Uterus (tissue), 2 donors: ENCODE measurements at regions not wholly inside any gene's neighbourhood (a gene's known extent, or its start where the extent isn't known, plus 50 kb on each side); places are given as distances from the start of the nearest gene placed in this dataset.

Experiments used
- CTCF ChIP-seq, 4 experiments: fragments of 200-600 bp in 2 of 4; fragments of 450-650 bp in 2 of 4; sonication (generic) in 2 of 4; IDR thresholded peaks; one replicate each; pipeline ENCODE4 v1.5.1; 2016 to 2019; ENCODE audit warnings: antibody characterized with exemption in 4 of 4, mild to moderate bottlenecking in 2 of 4, moderate library complexity in 1 of 4
- POLR2A ChIP-seq, 2 donors: fragments of 450-650 bp; IDR thresholded peaks; one replicate each; pipeline ENCODE4 v1.6.1; 2016; ENCODE audit warnings: antibody characterized with exemption in 2 of 2, mild to moderate bottlenecking in 1 of 2, moderate library complexity in 1 of 2

- no peak for TF ChIP-seq CTCF (IDR thresholded peaks at IDR 0.05)
- no peak for TF ChIP-seq POLR2A (IDR thresholded peaks at IDR 0.05)
These were observed 371.6 kb downstream of the JRKL start for GRCh38 chr11:96761451-96761850.
